CD14-positive monocyte (primary cell): ENCODE measurements at regions not wholly inside any gene's neighbourhood (a gene's known extent, or its start where the extent isn't known, plus 50 kb on each side); places are given as distances from the start of the nearest gene placed in this dataset.

Experiments
- DNase-seq, 3 donors: peaks; one replicate each; pipeline ENCODE4 v3.0.0-alpha.2; 2011 to 2022
- H2AFZ ChIP-seq: 2 replicates; pipeline ENCODE4 v1.6.0; 2012; ENCODE audit warnings: mild to moderate bottlenecking, low read depth, low read length, inconsistent platforms; ENCODE audit not compliant: insufficient read depth, poor library complexity, severe bottlenecking
- H3K27ac ChIP-seq, 2 donors: 1 replicate in 1 of 2; 2 replicates in 1 of 2; pipeline ENCODE4 v1.5.1; 2012 to 2013; ENCODE audit warnings: low read length in 2 of 2, control low read depth in 1 of 2, inconsistent platforms in 1 of 2, low read depth in 1 of 2, mild to moderate bottlenecking in 1 of 2
- H3K27me3 ChIP-seq, 2 donors: one replicate each; pipeline versions ENCODE4 v1.6.0 to v1.6.1; 2011 to 2013; ENCODE audit warnings: low read length in 2 of 2; ENCODE audit not compliant: control insufficient read depth in 2 of 2, insufficient read depth in 2 of 2
- H3K36me3 ChIP-seq, 2 donors: replicated peaks in 1 of 2; 1 replicate in 1 of 2; 2 replicates in 1 of 2; pipeline versions ENCODE4 v1.5.1 to v1.6.1; 2012 to 2013; ENCODE audit warnings: low read length in 2 of 2, control low read depth in 1 of 2, inconsistent platforms in 1 of 2, mild to moderate bottlenecking in 1 of 2; ENCODE audit not compliant: insufficient read depth in 2 of 2, control insufficient read depth in 1 of 2
- H3K4me1 ChIP-seq, 2 donors: 1 replicate in 1 of 2; 2 replicates in 1 of 2; pipeline versions ENCODE4 v1.5.1 to v1.6.1; 2012 to 2013; ENCODE audit warnings: low read length in 2 of 2, control low read depth in 1 of 2, inconsistent platforms in 1 of 2, mild to moderate bottlenecking in 1 of 2, moderate library complexity in 1 of 2; ENCODE audit not compliant: insufficient read depth in 2 of 2, control insufficient read depth in 1 of 2
- H3K4me2 ChIP-seq: replicated peaks from 2 replicates; pipeline ENCODE3; 2012; ENCODE audit warnings: low read length, moderate library complexity, mild to moderate bottlenecking; ENCODE audit not compliant: poor library complexity, severe bottlenecking; ENCODE audit errors: extremely low read depth
- H3K4me3 ChIP-seq, 3 experiments: fragments of 200-600 bp in 1 of 3; sonication (generic) in 1 of 3; replicated peaks in 1 of 3; 1 replicate in 2 of 3; 2 replicates in 1 of 3; pipeline ENCODE4 v1.5.1; 2011 to 2013; ENCODE audit warnings: low read length in 3 of 3, mild to moderate bottlenecking in 3 of 3, control low read depth in 2 of 3, low read depth in 2 of 3, inconsistent platforms in 1 of 3, moderate library complexity in 1 of 3
- H3K79me2 ChIP-seq: 2 replicates; pipeline ENCODE4 v1.6.0; 2012; ENCODE audit warnings: mild to moderate bottlenecking, control low read depth, inconsistent platforms, low read length, moderate library complexity; ENCODE audit not compliant: insufficient read depth
- H3K9ac ChIP-seq: 2 replicates; pipeline ENCODE4 v1.6.0; 2017; ENCODE audit warnings: low read length, mild to moderate bottlenecking; ENCODE audit not compliant: insufficient read depth, poor library complexity, severe bottlenecking
- H3K9me3 ChIP-seq, 2 donors: replicated peaks in 1 of 2; 1 replicate in 1 of 2; 2 replicates in 1 of 2; pipeline versions ENCODE4 v1.5.1 to v1.6.1; 2012 to 2013; ENCODE audit warnings: low read length in 2 of 2, control low read depth in 1 of 2; ENCODE audit not compliant: control insufficient read depth in 1 of 2, insufficient read depth in 1 of 2
- H4K20me1 ChIP-seq: 2 replicates; pipeline ENCODE4 v1.6.0; 2012; ENCODE audit warnings: mild to moderate bottlenecking, low read length, control low read depth, moderate library complexity; ENCODE audit not compliant: insufficient read depth
- H3K27ac Mint-ChIP-seq, 7 donors: one replicate each; pipeline ENCODE4 v1.8.0; 2020; ENCODE audit warnings: mild to moderate bottlenecking in 7 of 7, mixed read lengths in 7 of 7, moderate library complexity in 6 of 7, inconsistent platforms in 2 of 7
- H3K27me3 Mint-ChIP-seq, 3 donors: one replicate each; pipeline ENCODE4 v1.8.0; 2021 to 2022; ENCODE audit warnings: low read depth in 3 of 3, mild to moderate bottlenecking in 3 of 3, mixed read lengths in 3 of 3, moderate library complexity in 3 of 3, inconsistent platforms in 1 of 3
- H3K36me3 Mint-ChIP-seq, 2 donors: one replicate each; pipeline ENCODE4 v1.8.0; 2020; ENCODE audit warnings: mixed read lengths in 2 of 2, inconsistent platforms in 1 of 2, mild to moderate bottlenecking in 1 of 2
- H3K4me1 Mint-ChIP-seq: one replicate; pipeline ENCODE4 v1.8.0; 2020; ENCODE audit warnings: mild to moderate bottlenecking, mixed read lengths
- H3K4me3 Mint-ChIP-seq, 2 donors: one replicate each; pipeline ENCODE4 v1.8.0; 2020; ENCODE audit warnings: mild to moderate bottlenecking in 2 of 2, mixed read lengths in 2 of 2, moderate library complexity in 1 of 2
- H3K9me3 Mint-ChIP-seq, 7 donors: one replicate each; pipeline ENCODE4 v1.8.0; 2020 to 2022; ENCODE audit warnings: mixed read lengths in 7 of 7, mild to moderate bottlenecking in 6 of 7, moderate library complexity in 6 of 7, inconsistent platforms in 2 of 7
- CTCF ChIP-seq: fragments of 200-600 bp; IDR thresholded peaks from one replicate; pipeline ENCODE4 v1.8.0; 2022; ENCODE audit warnings: antibody characterized with exemption, mild to moderate bottlenecking
- WGBS: methylation state at CpG from one replicate; pipeline ENCODE4 v1.1.5; 2013; ENCODE audit warnings: missing lambda C conversion rate; ENCODE audit not compliant: insufficient coverage; 5-methylcytosine and 5-hydroxymethylcytosine counted together
- intact Hi-C, 2 donors: fragments of 100-400 bp; cut with micrococcal nuclease; formaldehyde crosslinking; loops; one replicate each; pipeline versions ENCODE4 v1.15.0 to v1.15.1; 2023

- Histone ChIP-seq H3K36me3 (no peaks in the 10 kb centered on the region), H3K4me1 (no peaks in the 10 kb centered on the region), H3K9ac (no peak overlapping the region), H3K4me2 (no peak overlapping the region), H3K4me3 (no peak overlapping the region), H4K20me1 (no peaks in the 10 kb centered on the region), H3K27me3 (no peaks in the 10 kb centered on the region), H3K9me3 (no peaks in the 10 kb centered on the region), H3K79me2 (no peaks in the 10 kb centered on the region), H2AFZ (no peak overlapping the region), H3K27ac (no peak overlapping the region)
- Mint-ChIP-seq H3K27ac (peak overlapping the region in 1 of 7 donors; percentile 73), H3K36me3 (no peaks in the 10 kb centered on the region), H3K4me1 (no peaks in the 10 kb centered on the region), H3K4me3 (no peak overlapping the region), H3K9me3 (peaks cover 0 to 2% (median 0%) of the 10 kb centered on the region in 7 donors), H3K27me3 (peaks cover 0 to 6% (median 0%) of the 10 kb centered on the region in 3 donors)
- DNase-seq, result no peak
- intact Hi-C loops, result no loop called here
- no peak for TF ChIP-seq CTCF
- 94% methylated on average over 7 of the region's 9 CpGs for WGBS
Measured at GRCh38 chr10:128780156-128780761, 654.0 kb upstream of the MKI67 start.

- H3K4me1 Mint-ChIP-seq, result no peaks in the 10 kb centered on the region
- H3K27me3 ChIP-seq, result no peaks in the 10 kb centered on the region
- no peak overlapping the region for H3K4me3 ChIP-seq
- no peaks in the 10 kb centered on the region for H4K20me1 ChIP-seq
- H3K79me2 ChIP-seq, result no peaks in the 10 kb centered on the region
- no peak overlapping the region for H3K27ac Mint-ChIP-seq
- peaks cover 0 to 5% (median 2%) of the 10 kb centered on the region in 7 donors for H3K9me3 Mint-ChIP-seq
- no peak overlapping the region for H3K4me3 Mint-ChIP-seq
- H3K36me3 Mint-ChIP-seq, result no peaks in the 10 kb centered on the region
- H3K9me3 ChIP-seq, result no peaks in the 10 kb centered on the region
- H3K4me1 ChIP-seq, result no peaks in the 10 kb centered on the region
- H3K27ac ChIP-seq, result no peak overlapping the region
- no peak overlapping the region for H2AFZ ChIP-seq
- 93% methylated on average over 2 of the region's 3 CpGs for WGBS
- no peak for DNase-seq
- H3K4me2 ChIP-seq, result no peak overlapping the region
- no peak for TF ChIP-seq CTCF
- intact Hi-C loops, result no loop called here
- H3K9ac ChIP-seq, result no peak overlapping the region
- no peaks in the 10 kb centered on the region for H3K36me3 ChIP-seq
- H3K27me3 Mint-ChIP-seq, result peaks cover 0 to 5% (median 2%) of the 10 kb centered on the region in 3 donors
Measured at GRCh38 chr10:128781637-128782036, 655.4 kb upstream of the MKI67 start.
